Loucy (cell line): ENCODE measurements at regions not wholly inside any gene's neighbourhood (a gene's known extent, or its start where the extent isn't known, plus 50 kb on each side); places are given as distances from the start of the nearest gene placed in this dataset.
A peak's percentile ranks its signal among the peaks of the same experiment; 100 is the strongest.

ENCODE experiments used
- H2AFZ ChIP-seq: fragments of 200-600 bp; sonication (generic); 2 replicates; pipeline ENCODE4 v1.6.0; 2016; ENCODE audit warnings: antibody characterized with exemption, mild to moderate bottlenecking, low read length, moderate library complexity
- H3F3A ChIP-seq: fragments of 200-600 bp; 2 replicates; pipeline ENCODE4 v1.6.0; 2016; ENCODE audit warnings: antibody characterized with exemption, low read depth, mild to moderate bottlenecking
- H3K27me3 ChIP-seq: fragments of 200-600 bp; sonication (generic); 2 replicates; pipeline ENCODE4 v1.6.1; 2014; ENCODE audit warnings: low read length, mild to moderate bottlenecking; ENCODE audit not compliant: insufficient read depth, poor library complexity, severe bottlenecking
- H3K36me3 ChIP-seq: fragments of 200-600 bp; sonication (generic); 2 replicates; pipeline ENCODE4 v1.6.1; 2016; ENCODE audit warnings: low read length; ENCODE audit not compliant: insufficient read depth
- H3K4me1 ChIP-seq: fragments of 200-600 bp; sonication (generic); 2 replicates; pipeline ENCODE4 v1.5.1; 2014; ENCODE audit warnings: low read length, mild to moderate bottlenecking; ENCODE audit not compliant: insufficient read depth, poor library complexity, severe bottlenecking
- H3K4me2 ChIP-seq: fragments of 200-600 bp; sonication (generic); 2 replicates; pipeline ENCODE4 v1.6.0; 2014; ENCODE audit warnings: antibody characterized with exemption, low read length, low read depth, mild to moderate bottlenecking; ENCODE audit not compliant: poor library complexity, severe bottlenecking
- H3K4me3 ChIP-seq: fragments of 200-600 bp; sonication (generic); 2 replicates; pipeline ENCODE4 v1.5.1; 2014; ENCODE audit warnings: low read length, mild to moderate bottlenecking, mixed read lengths; ENCODE audit not compliant: poor library complexity, severe bottlenecking
- H3K79me2 ChIP-seq: fragments of 200-600 bp; sonication (generic); 2 replicates; pipeline ENCODE4 v1.6.1; 2014; ENCODE audit warnings: low read length; ENCODE audit not compliant: insufficient read depth
- H3K9ac ChIP-seq: fragments of 200-600 bp; sonication (generic); 2 replicates; pipeline ENCODE4 v1.6.0; 2014; ENCODE audit warnings: mild to moderate bottlenecking, low read depth, low read length, moderate library complexity; ENCODE audit not compliant: poor library complexity, severe bottlenecking
- H3K9me2 ChIP-seq: fragments of 200-600 bp; sonication (generic); replicated peaks from 2 replicates; pipeline ENCODE4 v1.6.1; 2016; ENCODE audit warnings: low read depth, low read length, mixed read lengths
- H3K9me3 ChIP-seq: fragments of 200-600 bp; sonication (generic); 2 replicates; pipeline ENCODE4 v1.6.1; 2014; ENCODE audit warnings: mild to moderate bottlenecking, antibody characterized with exemption, low read length, low read depth; ENCODE audit not compliant: insufficient read depth
- H4K20me1 ChIP-seq: fragments of 200-600 bp; sonication (generic); 2 replicates; pipeline ENCODE4 v1.6.0; 2014; ENCODE audit warnings: antibody characterized with exemption, low read length, mild to moderate bottlenecking; ENCODE audit not compliant: insufficient read depth, poor library complexity, severe bottlenecking
- CTCF ChIP-seq: fragments of 200-600 bp; sonication (generic); conservative IDR thresholded peaks from 2 replicates; pipeline ENCODE4 v1.5.1; 2014; ENCODE audit warnings: mild to moderate bottlenecking, antibody characterized with exemption, low read length
- EZH2phosphoT487 ChIP-seq: fragments of 200-600 bp; IDR thresholded peaks from 2 replicates; pipeline ENCODE4 v1.6.1; 2018; ENCODE audit warnings: antibody characterized with exemption, mild to moderate bottlenecking, moderate library complexity, borderline replicate concordance

GRCh38 chr14:59018978-59019377 lies 169.5 kb upstream of the DAAM1 start:
- no peak overlapping the region for H2AFZ ChIP-seq
- no peaks in the 10 kb centered on the region for H3F3A ChIP-seq
- H3K36me3 ChIP-seq = no peaks in the 10 kb centered on the region
- no peak overlapping the region for H3K9ac ChIP-seq
- H3K9me3 ChIP-seq = no peaks in the 10 kb centered on the region
- no peaks in the 10 kb centered on the region for H3K4me1 ChIP-seq
- no peak overlapping the region for H3K4me2 ChIP-seq
- H3K4me3 ChIP-seq = no peak overlapping the region
- no peaks in the 10 kb centered on the region for H3K27me3 ChIP-seq
- no peaks in the 10 kb centered on the region for H4K20me1 ChIP-seq
- no peak for TF ChIP-seq EZH2phosphoT487
- TF ChIP-seq CTCF = peak; percentile 57
- no peaks in the 10 kb centered on the region for H3K79me2 ChIP-seq
- H3K9me2 ChIP-seq = no peaks in the 10 kb centered on the region

DNA sequence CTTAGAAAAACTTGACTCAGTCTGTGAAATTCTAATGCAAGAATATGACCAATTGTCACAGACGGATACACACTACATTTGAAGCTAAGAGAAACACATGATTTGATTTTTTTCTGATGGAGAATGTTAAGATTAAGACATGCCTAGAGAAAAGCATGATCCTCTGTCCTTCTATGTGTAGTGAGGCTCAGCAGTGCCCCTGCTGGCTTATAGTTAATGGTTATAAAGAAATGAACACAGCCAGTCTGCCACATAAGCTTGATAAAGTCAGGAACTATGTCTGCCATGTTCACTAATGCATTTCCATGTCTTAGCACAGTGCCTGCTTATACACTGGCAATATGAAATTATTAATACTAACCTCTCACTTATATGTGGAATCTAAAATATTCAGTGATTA lies 168.1 kb upstream of the DAAM1 start:
- Histone ChIP-seq H3K9me3 (no peaks in the 10 kb centered on the region), H4K20me1 (no peaks in the 10 kb centered on the region), H3K36me3 (no peaks in the 10 kb centered on the region), H2AFZ (no peak overlapping the region), H3K79me2 (no peaks in the 10 kb centered on the region), H3K4me3 (no peak overlapping the region), H3K27me3 (no peaks in the 10 kb centered on the region), H3K4me2 (no peak overlapping the region), H3F3A (no peaks in the 10 kb centered on the region), H3K9me2 (no peaks in the 10 kb centered on the region), H3K4me1 (no peaks in the 10 kb centered on the region), H3K9ac (no peak overlapping the region)
- no peak for TF ChIP-seq EZH2phosphoT487
- TF ChIP-seq CTCF = peak; percentile 62

- Histone ChIP-seq H3K9me2 (no peaks in the 10 kb centered on the region), H3F3A (no peaks in the 10 kb centered on the region)
These were observed 166.3 kb upstream of the DAAM1 start for GRCh38 chr14:59022144-59022543.

More at GRCh38 chr14:59022144-59022543, 166.3 kb upstream of the DAAM1 start:
- Histone ChIP-seq H3K27me3 (no peaks in the 10 kb centered on the region), H3K9ac (no peak overlapping the region), H4K20me1 (no peaks in the 10 kb centered on the region), H3K4me3 (no peak overlapping the region), H3K4me2 (no peak overlapping the region), H3K4me1 (no peaks in the 10 kb centered on the region), H2AFZ (no peak overlapping the region), H3K9me3 (no peaks in the 10 kb centered on the region), H3K79me2 (no peaks in the 10 kb centered on the region), H3K36me3 (no peaks in the 10 kb centered on the region)
- TF ChIP-seq EZH2phosphoT487 = no peak
- TF ChIP-seq CTCF = peak; percentile 66
